ENCODE measurements at regions not wholly inside any gene's neighbourhood (a gene's known extent, or its start where the extent isn't known, plus 50 kb on each side); places are given as distances from the start of the nearest gene placed in this dataset.

DNA sequence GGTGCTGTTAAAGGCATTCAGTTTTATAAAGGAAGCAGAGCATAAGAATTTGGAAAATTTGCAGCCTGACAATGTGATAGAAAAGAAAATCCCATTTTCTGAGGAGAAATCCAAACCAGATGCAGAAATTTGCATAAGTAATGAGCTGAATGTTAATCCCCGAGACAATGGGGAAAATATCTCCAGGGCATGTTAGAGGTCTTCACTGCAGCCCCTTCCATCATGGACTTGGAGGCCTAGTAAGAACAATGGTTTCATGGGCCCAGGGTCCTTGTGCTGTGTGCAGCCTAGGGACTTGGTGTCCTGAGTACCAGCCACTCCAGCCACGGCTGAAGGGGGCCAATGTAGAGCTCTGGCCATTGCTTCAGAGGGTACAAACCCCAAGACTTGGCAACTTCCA lies 542.7 kb upstream of the NR3C2 start:
- no peak for DNase-seq (ENCODE audit: low read depth in 1 of 2, low spot score in 1 of 2)

GRCh38 chr4:148982200-148982599 lies 540.0 kb upstream of the NR3C2 start:
- DNase-seq (ENCODE audit: low read depth in 1 of 2, low spot score in 1 of 2) (no peak), ATAC-seq (no peak), FAIRE-seq (no peak)
- Histone ChIP-seq H3K4me1 (no peaks in the 10 kb centered on the region), H3K4me3 (no peak overlapping the region), H3K27ac (no peak overlapping the region), H3K9me3 (no peaks in the 10 kb centered on the region), H3K4me2 (no peak overlapping the region)
- WGBS (ENCODE audit: missing lambda C conversion rate) = 3% methylated on average over 4 of the region's 4 CpGs
- ChIA-PET CTCF (no interaction called here), POLR2A (no interaction called here)
- TF ChIP-seq EHF (CRISPR knock-in tag; IDR thresholded peaks at IDR 0.05) (no peak), RAD21 (conservative IDR thresholded peaks at IDR 0.05 in 1 of 2, IDR thresholded peaks at IDR 0.05 in 1 of 2) (no peak), KDM5A (IDR thresholded peaks at IDR 0.05) (no peak), BHLHE40 (IDR thresholded peaks at IDR 0.05; ENCODE audit: low read depth, low read length) (no peak), JUN (IDR thresholded peaks at IDR 0.05) (no peak), FOSB (CRISPR knock-in tag; IDR thresholded peaks at IDR 0.05) (no peak), RFX5 (IDR thresholded peaks at IDR 0.05) (no peak), CBX2 (IDR thresholded peaks at IDR 0.05; ENCODE audit: borderline replicate concordance, low read depth) (no peak), NR3C1 (IDR thresholded peaks at IDR 0.05) (no peak), FOSL2 (IDR thresholded peaks at IDR 0.05) (no peak), FOSL2 (CRISPR knock-in tag; IDR thresholded peaks at IDR 0.05) (no peak), HES2 (IDR thresholded peaks at IDR 0.05) (no peak), RCOR1 (IDR thresholded peaks at IDR 0.05; ENCODE audit: low read depth, low read length) (no peak), SMC3 (IDR thresholded peaks at IDR 0.05) (no peak), REST (IDR thresholded peaks at IDR 0.05) (no peak), PHF8 (IDR thresholded peaks at IDR 0.05; ENCODE audit: borderline replicate concordance, low read depth) (no peak), HOXB13 (CRISPR knock-in tag; IDR thresholded peaks at IDR 0.05; ENCODE audit: low read depth) (no peak), TP53 (CRISPR knock-in tag; IDR thresholded peaks at IDR 0.05) (no peak)

More for the DNA sequence above, 542.7 kb upstream of the NR3C2 start:
- CTCF ChIA-PET = no interaction called here
- no peak overlapping the region for H3K4me3 ChIP-seq
- H3K4me2 ChIP-seq = no peak overlapping the region
- FAIRE-seq (no peak), ATAC-seq (no peak)
- no peaks in the 10 kb centered on the region for H3K4me1 ChIP-seq
- H3K27ac ChIP-seq = no peak overlapping the region
- TF ChIP-seq ESRRA (IDR thresholded peaks at IDR 0.05; ENCODE audit: borderline replicate concordance, low read length) (no peak), GATA3 (IDR thresholded peaks at IDR 0.05; ENCODE audit: borderline replicate concordance) (no peak), NR3C1 (IDR thresholded peaks at IDR 0.05) (no peak), USF2 (IDR thresholded peaks at IDR 0.05) (no peak), NFE2L2 (conservative IDR thresholded peaks at IDR 0.05; ENCODE audit: low read length) (no peak), MAX (IDR thresholded peaks at IDR 0.05) (no peak), PBX3 (IDR thresholded peaks at IDR 0.05) (no peak), NPAS2 (CRISPR knock-in tag; IDR thresholded peaks at IDR 0.05; ENCODE audit: borderline replicate concordance) (no peak), HOXA7 (CRISPR knock-in tag; IDR thresholded peaks at IDR 0.05) (no peak), RNF2 (IDR thresholded peaks at IDR 0.05; ENCODE audit: borderline replicate concordance, low read depth) (no peak), HES2 (IDR thresholded peaks at IDR 0.05) (no peak), CBX2 (IDR thresholded peaks at IDR 0.05; ENCODE audit: borderline replicate concordance, low read depth) (no peak), MAFK (IDR thresholded peaks at IDR 0.05; ENCODE audit: partially characterized antibody) (no peak)
- POLR2A ChIA-PET = no interaction called here
- no peaks in the 10 kb centered on the region for H3K9me3 ChIP-seq
- WGBS (ENCODE audit: missing lambda C conversion rate) = 17% methylated on average over 2 of the region's 2 CpGs
